ENCODE measurements at regions not wholly inside any gene's neighbourhood (a gene's known extent, or its start where the extent isn't known, plus 50 kb on each side); places are given as distances from the start of the nearest gene placed in this dataset.

DNA sequence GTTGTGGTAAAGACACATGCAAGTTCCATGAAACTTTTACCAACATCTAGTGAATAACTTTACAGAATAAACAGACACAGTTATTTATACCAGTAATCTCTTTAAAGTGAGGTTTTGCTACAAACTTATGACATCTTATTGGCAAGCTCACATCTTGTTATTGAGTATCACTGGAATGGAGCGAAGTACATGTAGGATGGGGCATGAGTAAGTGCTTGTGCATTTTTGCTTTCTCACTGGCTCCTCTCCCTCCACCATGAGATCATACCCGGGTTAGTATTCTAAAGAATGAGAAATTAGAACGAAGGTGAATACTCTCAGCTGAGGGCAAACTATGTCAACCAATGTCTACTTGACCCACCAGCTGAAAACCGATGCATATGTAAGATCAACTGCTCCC is 193.3 kb upstream of the ZNF717 start:
- ATAC-seq (ENCODE audit: low read depth) (no peak), DNase-seq (no peak)
- Histone ChIP-seq H3K36me3 (replicated peaks in 1 of 2; ENCODE audit: control extremely low read depth in 1 of 2, control insufficient read depth in 1 of 2, extremely low read depth in 1 of 2, insufficient read depth in 2 of 2, low read length in 1 of 2) (no peaks in the 10 kb centered on the region), H3K27me3 (replicated peaks in 1 of 4; ENCODE audit: control extremely low read depth in 1 of 4, control insufficient read depth in 3 of 4, insufficient read depth in 4 of 4, low read length in 3 of 4) (no peaks in the 10 kb centered on the region), H3K4me2 (replicated peaks; ENCODE audit: low read depth, low read length, poor library complexity, severe bottlenecking) (no peak overlapping the region), H2AFZ (ENCODE audit: insufficient read depth, low read depth, low read length, poor library complexity, severe bottlenecking) (no peak overlapping the region), H3K79me2 (ENCODE audit: control insufficient read depth, insufficient read depth, low read length) (no peaks in the 10 kb centered on the region), H3K4me1 (ENCODE audit: control insufficient read depth in 2 of 2, insufficient read depth in 2 of 2, low read length in 2 of 2) (no peaks in the 10 kb centered on the region), H4K20me1 (ENCODE audit: control insufficient read depth, insufficient read depth, low read length, poor library complexity, severe bottlenecking) (no peaks in the 10 kb centered on the region), H3K27ac (ENCODE audit: low read length in 2 of 2) (no peak overlapping the region), H3K9me3 (ENCODE audit: control extremely low read depth in 1 of 3, control insufficient read depth in 2 of 3, insufficient read depth in 1 of 3, low read length in 2 of 3) (peaks cover 0 to 1% (median 0%) of the 10 kb centered on the region in 3 donors), H3K9ac (ENCODE audit: low read length) (no peak overlapping the region), H3K4me3 (ENCODE audit: control extremely low read depth in 1 of 5, extremely low read depth in 1 of 5, insufficient read depth in 1 of 5, low read depth in 2 of 5, low read length in 4 of 5) (no peak overlapping the region)
- no peak overlapping the region for H3K27ac Mint-ChIP-seq
- ChIA-PET CTCF (no interaction called here), POLR2A (no interaction called here)
- WGBS (ENCODE audit: insufficient coverage): no CpG with 5 or more reads among the region's 4 CpGs
- no peak overlapping the region for H3K4me3 Mint-ChIP-seq
- intact Hi-C loops (cut with micrococcal nuclease): no loop called here
- H3K4me1 Mint-ChIP-seq: no peaks in the 10 kb centered on the region
- TF ChIP-seq EZH2 (IDR thresholded peaks at IDR 0.05; ENCODE audit: borderline replicate concordance, insufficient read depth, low read depth, low read length, poor library complexity, severe bottlenecking): no peak
- TF ChIP-seq, protein P1, sequence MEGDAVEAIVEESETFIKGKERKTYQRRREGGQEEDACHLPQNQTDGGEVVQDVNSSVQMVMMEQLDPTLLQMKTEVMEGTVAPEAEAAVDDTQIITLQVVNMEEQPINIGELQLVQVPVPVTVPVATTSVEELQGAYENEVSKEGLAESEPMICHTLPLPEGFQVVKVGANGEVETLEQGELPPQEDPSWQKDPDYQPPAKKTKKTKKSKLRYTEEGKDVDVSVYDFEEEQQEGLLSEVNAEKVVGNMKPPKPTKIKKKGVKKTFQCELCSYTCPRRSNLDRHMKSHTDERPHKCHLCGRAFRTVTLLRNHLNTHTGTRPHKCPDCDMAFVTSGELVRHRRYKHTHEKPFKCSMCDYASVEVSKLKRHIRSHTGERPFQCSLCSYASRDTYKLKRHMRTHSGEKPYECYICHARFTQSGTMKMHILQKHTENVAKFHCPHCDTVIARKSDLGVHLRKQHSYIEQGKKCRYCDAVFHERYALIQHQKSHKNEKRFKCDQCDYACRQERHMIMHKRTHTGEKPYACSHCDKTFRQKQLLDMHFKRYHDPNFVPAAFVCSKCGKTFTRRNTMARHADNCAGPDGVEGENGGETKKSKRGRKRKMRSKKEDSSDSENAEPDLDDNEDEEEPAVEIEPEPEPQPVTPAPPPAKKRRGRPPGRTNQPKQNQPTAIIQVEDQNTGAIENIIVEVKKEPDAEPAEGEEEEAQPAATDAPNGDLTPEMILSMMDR (IDR thresholded peaks at IDR 0.05): no peak
- no peaks in the 10 kb centered on the region for H3K27me3 Mint-ChIP-seq
- peaks cover 2% of the 10 kb centered on the region for H3K9me3 Mint-ChIP-seq (ENCODE audit: insufficient read depth)

DNA sequence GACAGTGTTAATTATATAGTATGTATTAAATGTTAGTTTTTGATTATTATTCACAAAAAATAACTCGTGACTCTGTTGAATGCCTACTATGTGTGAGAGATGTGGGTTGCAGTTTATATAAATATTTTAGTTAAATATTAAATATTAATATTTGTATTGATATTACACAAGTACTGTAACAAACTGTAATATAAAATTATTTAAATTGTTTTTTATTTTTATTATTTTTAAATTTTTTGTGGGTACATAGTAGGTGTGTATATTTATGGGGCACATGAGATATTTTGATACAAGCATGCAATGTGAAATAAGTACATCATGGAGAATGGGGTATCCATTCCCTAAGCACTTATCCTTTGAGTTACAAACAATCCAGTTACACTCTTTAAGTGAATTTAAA is 196.1 kb upstream of the ZNF717 start:
- H3K4me3 ChIP-seq (ENCODE audit: control extremely low read depth in 1 of 5, extremely low read depth in 1 of 5, insufficient read depth in 1 of 5, low read depth in 2 of 5, low read length in 4 of 5): no peak overlapping the region
- H3K4me1 ChIP-seq (ENCODE audit: control insufficient read depth in 2 of 2, insufficient read depth in 2 of 2, low read length in 2 of 2): no peaks in the 10 kb centered on the region
- no peaks in the 10 kb centered on the region for H3K79me2 ChIP-seq (ENCODE audit: control insufficient read depth, insufficient read depth, low read length)
- H3K27ac ChIP-seq (ENCODE audit: low read length in 2 of 2): no peak overlapping the region
- no peaks in the 10 kb centered on the region for H3K9me3 ChIP-seq (ENCODE audit: control extremely low read depth in 1 of 3, control insufficient read depth in 2 of 3, insufficient read depth in 1 of 3, low read length in 2 of 3)
- TF ChIP-seq, protein P1 (IDR thresholded peaks at IDR 0.05): no peak
- TF ChIP-seq EZH2 (IDR thresholded peaks at IDR 0.05; ENCODE audit: borderline replicate concordance, insufficient read depth, low read depth, low read length, poor library complexity, severe bottlenecking): no peak
- peaks cover 2% of the 10 kb centered on the region for H3K9me3 Mint-ChIP-seq (ENCODE audit: insufficient read depth)
- no peak overlapping the region for H3K4me3 Mint-ChIP-seq
- DNase-seq (no peak), ATAC-seq (ENCODE audit: low read depth) (no peak)
- intact Hi-C loops (cut with micrococcal nuclease): no loop called here
- no peak overlapping the region for H2AFZ ChIP-seq (ENCODE audit: insufficient read depth, low read depth, low read length, poor library complexity, severe bottlenecking)
- H4K20me1 ChIP-seq (ENCODE audit: control insufficient read depth, insufficient read depth, low read length, poor library complexity, severe bottlenecking): no peaks in the 10 kb centered on the region
- no peaks in the 10 kb centered on the region for H3K27me3 ChIP-seq (replicated peaks in 1 of 4; ENCODE audit: control extremely low read depth in 1 of 4, control insufficient read depth in 3 of 4, insufficient read depth in 4 of 4, low read length in 3 of 4)
- POLR2A ChIA-PET: no interaction called here
- CTCF ChIA-PET: no interaction called here
- no peak overlapping the region for H3K9ac ChIP-seq (ENCODE audit: low read length)
- H3K27ac Mint-ChIP-seq: no peak overlapping the region
- H3K27me3 Mint-ChIP-seq: no peaks in the 10 kb centered on the region
- no CpG with 5 or more reads among the region's 1 CpG for WGBS (ENCODE audit: insufficient coverage)
- no peaks in the 10 kb centered on the region for H3K4me1 Mint-ChIP-seq
- H3K36me3 ChIP-seq (replicated peaks in 1 of 2; ENCODE audit: control extremely low read depth in 1 of 2, control insufficient read depth in 1 of 2, extremely low read depth in 1 of 2, insufficient read depth in 2 of 2, low read length in 1 of 2): no peaks in the 10 kb centered on the region
- no peak overlapping the region for H3K4me2 ChIP-seq (replicated peaks; ENCODE audit: low read depth, low read length, poor library complexity, severe bottlenecking)
